Right atrium auricular region (tissue), 2 donors: ENCODE measurements at regions not wholly inside any gene's neighbourhood (a gene's known extent, or its start where the extent isn't known, plus 50 kb on each side); places are given as distances from the start of the nearest gene placed in this dataset.

Source experiments
- DNase-seq: peaks from one replicate; pipeline ENCODE4 v3.0.0-alpha.2; 2019; ENCODE audit warnings: low spot score
- H3K27ac ChIP-seq, 2 donors: fragments of 200-600 bp; sonication (generic); 1 replicate in 1 of 2; 2 replicates in 1 of 2; pipeline ENCODE4 v1.5.1; 2016 to 2019
- H3K27me3 ChIP-seq, 2 donors: fragments of 200-600 bp; sonication (generic); one replicate each; pipeline versions ENCODE4 v1.5.1 to v1.6.0; 2017 to 2019
- H3K36me3 ChIP-seq: fragments of 200-600 bp; sonication (generic); one replicate; pipeline ENCODE4 v1.5.1; 2016
- H3K4me1 ChIP-seq, 2 donors: fragments of 200-600 bp; sonication (generic); one replicate each; pipeline versions ENCODE4 v1.5.1 to v1.6.0; 2017 to 2019
- H3K4me3 ChIP-seq, 2 donors: fragments of 200-600 bp; sonication (generic); 1 replicate in 1 of 2; 2 replicates in 1 of 2; pipeline ENCODE4 v1.5.1; 2017 to 2019; ENCODE audit warnings: mild to moderate bottlenecking in 1 of 2, moderate library complexity in 1 of 2
- H3K9me3 ChIP-seq, 2 donors: fragments of 200-600 bp; sonication (generic); one replicate each; pipeline ENCODE4 v1.5.1; 2019
- CTCF ChIP-seq, 2 donors: fragments of 200-600 bp; sonication (generic); IDR thresholded peaks; one replicate each; pipeline ENCODE4 v1.5.1; 2019; ENCODE audit warnings: antibody characterized with exemption in 2 of 2

GRCh38 chr1:163807331-163808049 lies 485.7 kb downstream of the NUF2 start:
- TF ChIP-seq CTCF (IDR thresholded peaks at IDR 0.05), result no peak
- Histone ChIP-seq H3K4me1 (no peaks in the 10 kb centered on the region), H3K27ac (no peak overlapping the region), H3K4me3 (no peak overlapping the region), H3K36me3 (no peaks in the 10 kb centered on the region), H3K9me3 (no peaks in the 10 kb centered on the region), H3K27me3 (no peaks in the 10 kb centered on the region)
- no peak for DNase-seq

GRCh38 chr1:163813251-163813650 lies 491.5 kb downstream of the NUF2 start:
- no peak for TF ChIP-seq CTCF (IDR thresholded peaks at IDR 0.05)
- no peak overlapping the region for H3K4me3 ChIP-seq
- H3K9me3 ChIP-seq, result no peaks in the 10 kb centered on the region
- H3K4me1 ChIP-seq, result no peaks in the 10 kb centered on the region
- H3K27me3 ChIP-seq, result no peaks in the 10 kb centered on the region
- no peak for DNase-seq
- no peaks in the 10 kb centered on the region for H3K36me3 ChIP-seq
- no peak overlapping the region for H3K27ac ChIP-seq

- TF ChIP-seq CTCF (IDR thresholded peaks at IDR 0.05), result no peak
- H3K36me3 ChIP-seq, result no peaks in the 10 kb centered on the region
- no peaks in the 10 kb centered on the region for H3K27me3 ChIP-seq
Observed at GRCh38 chr1:163820226-163820625, 498.5 kb downstream of the NUF2 start.

GRCh38 chr1:163820766-163821165 lies 499.0 kb downstream of the NUF2 start:
- Histone ChIP-seq H3K27me3 (no peaks in the 10 kb centered on the region), H3K4me1 (peaks cover 0 to 5% of the 10 kb centered on the region in 2 donors), H3K9me3 (peaks cover 0 to 7% of the 10 kb centered on the region in 2 donors), H3K36me3 (no peaks in the 10 kb centered on the region), H3K4me3 (no peak overlapping the region), H3K27ac (no peak overlapping the region)
- TF ChIP-seq CTCF (IDR thresholded peaks at IDR 0.05), result peak in 1 of 2 donors; percentile 42
- DNase-seq, result no peak

More at GRCh38 chr1:163820226-163820625, 498.5 kb downstream of the NUF2 start:
- Histone ChIP-seq H3K9me3 (peaks cover 0 to 5% of the 10 kb centered on the region in 2 donors), H3K4me1 (peaks cover 0 to 5% of the 10 kb centered on the region in 2 donors), H3K4me3 (no peak overlapping the region), H3K27ac (no peak overlapping the region)
- no peak for DNase-seq

DNA sequence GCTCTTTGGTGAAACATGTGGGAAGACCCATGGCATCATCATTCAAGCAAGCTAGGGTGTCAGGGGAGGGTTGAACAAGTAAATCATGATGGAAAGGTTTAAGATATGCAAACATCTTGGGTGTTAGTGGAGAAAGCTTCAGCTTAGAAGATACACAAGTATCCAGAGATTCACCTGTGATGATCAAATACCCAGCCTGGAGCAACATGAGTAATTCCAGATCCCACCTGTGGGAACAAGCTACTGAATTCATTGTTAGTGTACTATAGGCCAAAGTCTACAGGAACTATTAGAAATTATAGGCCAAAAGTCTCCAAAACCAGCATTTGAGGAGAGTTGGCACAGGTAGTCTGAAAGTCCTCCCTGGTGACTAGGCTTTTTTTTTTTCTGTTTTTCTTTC lies 499.9 kb downstream of the NUF2 start:
- no peak for DNase-seq
- Histone ChIP-seq H3K4me1 (peaks cover 0 to 6% of the 10 kb centered on the region in 2 donors), H3K4me3 (no peak overlapping the region), H3K27me3 (no peaks in the 10 kb centered on the region), H3K27ac (no peak overlapping the region), H3K36me3 (no peaks in the 10 kb centered on the region), H3K9me3 (peaks cover 0 to 7% of the 10 kb centered on the region in 2 donors)
- TF ChIP-seq CTCF (IDR thresholded peaks at IDR 0.05), result no peak

GRCh38 chr1:163823017-163823416 lies 501.3 kb downstream of the NUF2 start:
- H3K4me1 ChIP-seq, result peaks cover 0 to 8% of the 10 kb centered on the region in 2 donors
- no peak overlapping the region for H3K27ac ChIP-seq
- no peak overlapping the region for H3K4me3 ChIP-seq
- DNase-seq, result no peak
- no peaks in the 10 kb centered on the region for H3K27me3 ChIP-seq
- no peaks in the 10 kb centered on the region for H3K36me3 ChIP-seq
- no peak for TF ChIP-seq CTCF (IDR thresholded peaks at IDR 0.05)
- peaks cover 0 to 7% of the 10 kb centered on the region in 2 donors for H3K9me3 ChIP-seq
